IPS DF 19.7 (cell line): ENCODE measurements at regions not wholly inside any gene's neighbourhood (a gene's known extent, or its start where the extent isn't known, plus 50 kb on each side); places are given as distances from the start of the nearest gene placed in this dataset.

Experiments
- DNase-seq: peaks from one replicate; pipeline ENCODE4 v3.0.0-alpha.2; 2013; ENCODE audit warnings: low read depth, low spot score

- no peak for DNase-seq
Measured at GRCh38 chr7:68280931-68281330, 1284.3 kb downstream of the TYW1 start.

GRCh38 chr7:68288144-68288593, 1291.5 kb downstream of the TYW1 start:
- DNase-seq: no peak

- no peak for DNase-seq
Measured at GRCh38 chr7:68291710-68292109, 1295.1 kb downstream of the TYW1 start.

GRCh38 chr7:68295386-68295785, 1298.8 kb downstream of the TYW1 start:
- DNase-seq: no peak

GRCh38 chr7:68304536-68304935, 1293.7 kb upstream of the AUTS2 start:
- no peak for DNase-seq

- DNase-seq: no peak
Measured at GRCh38 chr7:68306692-68307107, 1291.6 kb upstream of the AUTS2 start.

GRCh38 chr7:68309271-68309670, 1289.0 kb upstream of the AUTS2 start:
- no peak for DNase-seq

- DNase-seq: no peak
Measured at GRCh38 chr7:68309806-68310205, 1288.5 kb upstream of the AUTS2 start.

GRCh38 chr7:68311958-68312357, 1286.3 kb upstream of the AUTS2 start:
- no peak for DNase-seq

GRCh38 chr7:68313806-68314205, 1284.5 kb upstream of the AUTS2 start:
- no peak for DNase-seq

- no peak for DNase-seq
Measured at GRCh38 chr7:68314208-68314607, 1284.1 kb upstream of the AUTS2 start.

GRCh38 chr7:68317476-68317875, 1280.8 kb upstream of the AUTS2 start:
- no peak for DNase-seq

- no peak for DNase-seq
Measured at GRCh38 chr7:68319061-68319460, 1279.2 kb upstream of the AUTS2 start.

GRCh38 chr7:68321076-68321639, 1277.1 kb upstream of the AUTS2 start:
- DNase-seq: no peak

GRCh38 chr7:68321776-68322496, 1276.3 kb upstream of the AUTS2 start:
- no peak for DNase-seq

GRCh38 chr7:68324621-68325020, 1273.7 kb upstream of the AUTS2 start:
- no peak for DNase-seq

GRCh38 chr7:68334216-68334615, 1264.1 kb upstream of the AUTS2 start:
- DNase-seq: no peak

GRCh38 chr7:68334636-68335272, 1263.5 kb upstream of the AUTS2 start:
- no peak for DNase-seq

GRCh38 chr7:68336594-68336993, 1261.7 kb upstream of the AUTS2 start:
- no peak for DNase-seq

GRCh38 chr7:68348401-68348800, 1249.9 kb upstream of the AUTS2 start:
- no peak for DNase-seq

GRCh38 chr7:68362745-68363518, 1235.3 kb upstream of the AUTS2 start:
- DNase-seq: no peak
